Heart left ventricle (tissue), 16 donors: ENCODE measurements at regions not wholly inside any gene's neighbourhood (a gene's known extent, or its start where the extent isn't known, plus 50 kb on each side); places are given as distances from the start of the nearest gene placed in this dataset.

Source experiments
- ATAC-seq, 4 donors: fragments of 200-7000 bp; cut with Tn5 transposase; one replicate each; pipeline ENCODE4 v1.9.1; 2020 to 2022; ENCODE audit warnings: moderate library complexity in 4 of 4, mild to moderate bottlenecking in 3 of 4, moderate number of reproducible peaks in 1 of 4
- DNase-seq, 5 donors: peaks; one replicate each; pipeline ENCODE4 v3.0.0-alpha.2; 2020
- H3K27ac ChIP-seq, 12 donors: fragments of 200-600 bp; sonication (generic) in 4 of 12; one replicate each; pipeline versions ENCODE4 v1.5.0 to v1.8.0; 2016 to 2022; ENCODE audit warnings: mild to moderate bottlenecking in 2 of 12
- H3K27me3 ChIP-seq, 9 donors: fragments of 200-600 bp; sonication (generic) in 2 of 9; one replicate each; pipeline versions ENCODE4 v1.5.1 to v1.8.0; 2016 to 2022; ENCODE audit warnings: mild to moderate bottlenecking in 3 of 9
- H3K36me3 ChIP-seq, 9 donors: fragments of 200-600 bp; sonication (generic) in 2 of 9; one replicate each; pipeline versions ENCODE4 v1.5.0 to v1.8.0; 2018 to 2022; ENCODE audit warnings: mild to moderate bottlenecking in 2 of 9
- H3K4me1 ChIP-seq, 12 donors: fragments of 200-600 bp; sonication (generic) in 4 of 12; one replicate each; pipeline versions ENCODE4 v1.5.0 to v1.8.0; 2016 to 2022; ENCODE audit warnings: mild to moderate bottlenecking in 3 of 12
- H3K4me3 ChIP-seq, 12 donors: fragments of 200-600 bp; sonication (generic) in 4 of 12; one replicate each; pipeline versions ENCODE4 v1.5.0 to v1.8.0; 2017 to 2022; ENCODE audit warnings: mild to moderate bottlenecking in 9 of 12, moderate library complexity in 4 of 12
- H3K9me3 ChIP-seq, 12 donors: fragments of 200-600 bp; sonication (generic) in 4 of 12; one replicate each; pipeline versions ENCODE4 v1.5.0 to v1.8.0; 2016 to 2022; ENCODE audit warnings: mild to moderate bottlenecking in 1 of 12
- POLR2A ChIP-seq, 2 donors: fragments of 450-650 bp; IDR thresholded peaks; one replicate each; pipeline ENCODE4 v1.6.1; 2017; ENCODE audit warnings: antibody characterized with exemption in 2 of 2, mild to moderate bottlenecking in 2 of 2, moderate library complexity in 2 of 2
- WGBS, 4 donors: extraction: QIAGEN DNeasy Blood & Tissue Kit in 2 of 4; methylation state at CpG; one replicate each; pipeline versions ENCODE4 v1.1.5 to v1.1.7; 2013 to 2018; 5-methylcytosine and 5-hydroxymethylcytosine counted together
- intact Hi-C, 10 donors: fragments of 100-400 bp; cut with DNase I; formaldehyde crosslinking; loops; one replicate each; pipeline versions ENCODE4 v1.11.1 to v1.14.2; 2022
- TF ChIP-seq, protein P1 (sequence below), 12 donors: fragments of 200-600 bp; sonication (generic) in 4 of 12; IDR thresholded peaks; one replicate each; pipeline versions ENCODE4 v1.5.0 to v1.8.0; 2018 to 2022; ENCODE audit warnings: antibody characterized with exemption in 12 of 12, mild to moderate bottlenecking in 5 of 12
- donor health status: ischemic (EF 13 %, LVEDD 7.1; RV severe dilation, severe dysfunction).
- donor health status: healthy with polysubstance abuse.
- donor health status: DM: no; HTN: yes; CAD: no.
- donor health status: DM: no; HTN: no; CAD: no.
- donor health status: ischemic (EF 25% LVEDD 6.9; RV normal size, moderate dysfunction).
- donor health status: ischemic (EF 25% LVEDD 5.7; RV mildly dilated, moderate dysfunction).
- donor health status: healthy.
- donor health status: DM: yes; HTN: yes; CAD: no.
- donor health status: ischemic (EF 35%, LVEDD 5.7; RV mildly dilated, moderate dysfunction).
- donor health status: nonischemic (EF 11% LVEDD 7.7; RV severe dilation, severe dysfunction).
- donor health status: DM: yes; HTN: yes; CAD: no.
- donor health status: PGD.
- donor health status: ischemic (EF 29% LVEDD 5.4; RV normal size, mild dysfunction).
- donor health status: nonischemic (EF 23%, LVEDD 6.1; RV moderate dilation, normal function).

GRCh38 chr6:33896391-33897188, 92.8 kb upstream of the MLN start:
- Histone ChIP-seq H3K4me1 (peaks cover 0 to 13% (median 0%) of the 10 kb centered on the region in 12 donors), H3K36me3 (no peaks in the 10 kb centered on the region), H3K27me3 (peaks cover 0 to 26% (median 8%) of the 10 kb centered on the region in 9 donors), H3K4me3 (no peak overlapping the region), H3K9me3 (no peaks in the 10 kb centered on the region), H3K27ac (no peak overlapping the region)
- WGBS, 4 donors = 67 to 84% (median 75%) methylated on average over 15 to 16 of the region's 16 CpGs
- no peak for ATAC-seq
- DNase-seq = no peak
- intact Hi-C loops = no loop called here
- TF ChIP-seq, protein P1, sequence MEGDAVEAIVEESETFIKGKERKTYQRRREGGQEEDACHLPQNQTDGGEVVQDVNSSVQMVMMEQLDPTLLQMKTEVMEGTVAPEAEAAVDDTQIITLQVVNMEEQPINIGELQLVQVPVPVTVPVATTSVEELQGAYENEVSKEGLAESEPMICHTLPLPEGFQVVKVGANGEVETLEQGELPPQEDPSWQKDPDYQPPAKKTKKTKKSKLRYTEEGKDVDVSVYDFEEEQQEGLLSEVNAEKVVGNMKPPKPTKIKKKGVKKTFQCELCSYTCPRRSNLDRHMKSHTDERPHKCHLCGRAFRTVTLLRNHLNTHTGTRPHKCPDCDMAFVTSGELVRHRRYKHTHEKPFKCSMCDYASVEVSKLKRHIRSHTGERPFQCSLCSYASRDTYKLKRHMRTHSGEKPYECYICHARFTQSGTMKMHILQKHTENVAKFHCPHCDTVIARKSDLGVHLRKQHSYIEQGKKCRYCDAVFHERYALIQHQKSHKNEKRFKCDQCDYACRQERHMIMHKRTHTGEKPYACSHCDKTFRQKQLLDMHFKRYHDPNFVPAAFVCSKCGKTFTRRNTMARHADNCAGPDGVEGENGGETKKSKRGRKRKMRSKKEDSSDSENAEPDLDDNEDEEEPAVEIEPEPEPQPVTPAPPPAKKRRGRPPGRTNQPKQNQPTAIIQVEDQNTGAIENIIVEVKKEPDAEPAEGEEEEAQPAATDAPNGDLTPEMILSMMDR (IDR thresholded peaks at IDR 0.05) = no peak
- no peak for TF ChIP-seq POLR2A (IDR thresholded peaks at IDR 0.05)

DNA sequence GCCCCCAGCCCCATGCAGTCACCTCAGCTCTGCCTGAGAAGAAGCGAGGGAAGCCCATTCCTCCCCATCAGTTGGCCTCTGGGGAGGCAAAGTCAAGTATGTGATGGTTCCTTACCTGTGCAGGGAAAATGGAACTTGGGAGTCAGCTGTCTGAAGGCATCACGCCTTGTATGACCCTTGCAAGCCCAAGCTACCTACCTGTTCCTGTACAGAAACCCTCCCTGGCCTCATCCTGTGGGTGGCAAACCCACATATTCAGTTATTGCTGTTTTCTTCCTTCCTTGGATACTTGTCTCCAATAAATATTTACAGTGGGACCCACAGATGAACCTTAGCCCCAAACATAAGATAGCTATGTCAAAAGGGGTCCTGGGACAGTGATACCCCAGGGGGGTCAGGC, 92.2 kb upstream of the MLN start:
- no peak for DNase-seq

DNA sequence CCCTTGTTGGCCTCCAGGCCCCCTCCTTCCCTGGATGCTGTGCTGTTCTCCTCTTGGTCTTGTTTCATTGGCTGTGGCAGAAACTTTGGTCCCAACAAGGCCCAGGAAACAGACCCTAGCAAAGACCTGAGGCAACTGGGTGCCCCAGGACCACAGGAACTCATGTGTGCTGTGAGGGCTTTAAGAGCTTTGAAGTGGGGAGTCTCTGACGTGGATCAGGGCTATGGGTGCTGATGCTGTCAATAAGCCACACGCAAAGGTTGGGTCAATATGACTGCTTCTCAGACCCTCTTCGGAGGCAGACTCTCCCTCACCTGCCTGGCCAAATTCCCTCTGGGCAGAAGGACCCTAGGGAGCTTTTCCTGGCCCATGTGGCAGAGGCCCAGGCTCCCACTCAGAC, 91.5 kb upstream of the MLN start:
- ATAC-seq (no peak), DNase-seq (no peak)
- 87 to 97% (median 91%) methylated on average over 3 of the region's 3 CpGs for WGBS, 4 donors
- Histone ChIP-seq H3K4me3 (no peak overlapping the region), H3K4me1 (peaks cover 0 to 13% (median 0%) of the 10 kb centered on the region in 12 donors), H3K27me3 (peaks cover 0 to 28% (median 8%) of the 10 kb centered on the region in 9 donors), H3K9me3 (no peaks in the 10 kb centered on the region), H3K27ac (no peak overlapping the region), H3K36me3 (no peaks in the 10 kb centered on the region)
- intact Hi-C loops = no loop called here
- TF ChIP-seq, protein P1 (IDR thresholded peaks at IDR 0.05) = no peak
- no peak for TF ChIP-seq POLR2A (IDR thresholded peaks at IDR 0.05)

More for the DNA sequence above, 92.2 kb upstream of the MLN start:
- no peaks in the 10 kb centered on the region for H3K9me3 ChIP-seq
- H3K27me3 ChIP-seq = peaks cover 0 to 27% (median 8%) of the 10 kb centered on the region in 9 donors
- 86 to 92% (median 90%) methylated on average over 2 of the region's 2 CpGs for WGBS, 4 donors
- no peak overlapping the region for H3K4me3 ChIP-seq
- H3K4me1 ChIP-seq = peaks cover 0 to 13% (median 0%) of the 10 kb centered on the region in 12 donors
- intact Hi-C loops = no loop called here
- H3K36me3 ChIP-seq = no peaks in the 10 kb centered on the region
- H3K27ac ChIP-seq = no peak overlapping the region
- TF ChIP-seq, protein P1 (IDR thresholded peaks at IDR 0.05) = no peak
- no peak for TF ChIP-seq POLR2A (IDR thresholded peaks at IDR 0.05)
- ATAC-seq = no peak

GRCh38 chr6:33894438-33894837, 90.6 kb upstream of the MLN start:
- Histone ChIP-seq H3K4me3 (no peak overlapping the region), H3K9me3 (no peaks in the 10 kb centered on the region), H3K27me3 (peaks cover 0 to 27% (median 5%) of the 10 kb centered on the region in 9 donors), H3K4me1 (peaks cover 0 to 13% (median 0%) of the 10 kb centered on the region in 12 donors), H3K27ac (no peak overlapping the region), H3K36me3 (no peaks in the 10 kb centered on the region)
- ATAC-seq (peak; percentile 64 to 87 (median 73)), DNase-seq (peak in 1 of 5 donors; percentile 23)
- no peak for TF ChIP-seq POLR2A (IDR thresholded peaks at IDR 0.05)
- TF ChIP-seq, protein P1 (IDR thresholded peaks at IDR 0.05) = no peak
- intact Hi-C loops = no loop called here
- WGBS, 4 donors = 33 to 56% (median 56%) methylated on average over 2 of the region's 2 CpGs
